ENCODE measurements at regions not wholly inside any gene's neighbourhood (a gene's known extent, or its start where the extent isn't known, plus 50 kb on each side); places are given as distances from the start of the nearest gene placed in this dataset.
A peak's percentile ranks its signal among the peaks of the same experiment; 100 is the strongest.

GRCh38 chr2:6079405-6079804 lies 387.2 kb downstream of the SOX11 start:
- TF ChIP-seq POLR2AphosphoS5 (IDR thresholded peaks at IDR 0.05) (peak; percentile 67), MXI1 (conservative IDR thresholded peaks at IDR 0.05; ENCODE audit: poor library complexity, severe bottlenecking) (no peak), SMC3 (conservative IDR thresholded peaks at IDR 0.05; ENCODE audit: poor library complexity) (peak; percentile 1), EP300 (conservative IDR thresholded peaks at IDR 0.05; ENCODE audit: poor library complexity, severe bottlenecking) (peak; percentile 95)
- Histone ChIP-seq H3K36me3 (ENCODE audit: insufficient read depth, low read length) (no peaks in the 10 kb centered on the region), H3K4me2 (ENCODE audit: low read length) (no peak overlapping the region), H2AFZ (ENCODE audit: low read depth, low read length) (no peak overlapping the region), H3K27ac (ENCODE audit: low read length) (peak overlapping the region; percentile 85), H3K4me3 (ENCODE audit: low read length) (peak overlapping the region; percentile 28), H3K9me3 (ENCODE audit: low read length) (no peaks in the 10 kb centered on the region), H4K20me1 (ENCODE audit: insufficient read depth) (no peaks in the 10 kb centered on the region), H3K9ac (ENCODE audit: low read length) (peak overlapping the region; percentile 48), H3K27me3 (ENCODE audit: insufficient read depth, low read depth, low read length) (no peaks in the 10 kb centered on the region), H3F3A (ENCODE audit: insufficient read depth, low read length, poor library complexity, severe bottlenecking) (no peaks in the 10 kb centered on the region), H3K79me2 (replicated peaks; ENCODE audit: insufficient read depth, low read length) (peaks cover 13% of the 10 kb centered on the region), H3K9me2 (ENCODE audit: insufficient read depth, low read length) (no peaks in the 10 kb centered on the region)

GRCh38 chr2:6080932-6081753 lies 389.0 kb downstream of the SOX11 start:
- Histone ChIP-seq H3K79me2 (replicated peaks; ENCODE audit: insufficient read depth, low read length) (peaks cover 9% of the 10 kb centered on the region), H3K9ac (ENCODE audit: low read length) (no peak overlapping the region), H3K9me2 (ENCODE audit: insufficient read depth, low read length) (no peaks in the 10 kb centered on the region), H4K20me1 (ENCODE audit: insufficient read depth) (no peaks in the 10 kb centered on the region), H3K4me3 (ENCODE audit: low read length) (no peak overlapping the region), H3K36me3 (ENCODE audit: insufficient read depth, low read length) (no peaks in the 10 kb centered on the region), H3K9me3 (ENCODE audit: low read length) (no peaks in the 10 kb centered on the region), H3K4me2 (ENCODE audit: low read length) (no peak overlapping the region), H2AFZ (ENCODE audit: low read depth, low read length) (no peak overlapping the region), H3F3A (ENCODE audit: insufficient read depth, low read length, poor library complexity, severe bottlenecking) (no peaks in the 10 kb centered on the region), H3K27me3 (ENCODE audit: insufficient read depth, low read depth, low read length) (no peaks in the 10 kb centered on the region), H3K27ac (ENCODE audit: low read length) (peak overlapping the region; percentile 74)
- TF ChIP-seq RAD21 (conservative IDR thresholded peaks at IDR 0.05) (no peak), MXI1 (conservative IDR thresholded peaks at IDR 0.05; ENCODE audit: poor library complexity, severe bottlenecking) (no peak), CTCF (IDR thresholded peaks at IDR 0.05; ENCODE audit: poor library complexity, severe bottlenecking) (no peak), POLR2AphosphoS5 (IDR thresholded peaks at IDR 0.05) (no peak), EP300 (conservative IDR thresholded peaks at IDR 0.05; ENCODE audit: poor library complexity, severe bottlenecking) (no peak), EZH2 (IDR thresholded peaks at IDR 0.05; ENCODE audit: borderline replicate concordance, insufficient read depth, low read length, poor library complexity, severe bottlenecking) (no peak), TAF1 (IDR thresholded peaks at IDR 0.05; ENCODE audit: low read depth) (no peak), REST (IDR thresholded peaks at IDR 0.05; ENCODE audit: borderline replicate concordance) (no peak), SMC3 (conservative IDR thresholded peaks at IDR 0.05; ENCODE audit: poor library complexity) (no peak)

Measured in neural cell (in vitro differentiated cells).